ENCODE measurements at regions not wholly inside any gene's neighbourhood (a gene's known extent, or its start where the extent isn't known, plus 50 kb on each side); places are given as distances from the start of the nearest gene placed in this dataset.

DNA sequence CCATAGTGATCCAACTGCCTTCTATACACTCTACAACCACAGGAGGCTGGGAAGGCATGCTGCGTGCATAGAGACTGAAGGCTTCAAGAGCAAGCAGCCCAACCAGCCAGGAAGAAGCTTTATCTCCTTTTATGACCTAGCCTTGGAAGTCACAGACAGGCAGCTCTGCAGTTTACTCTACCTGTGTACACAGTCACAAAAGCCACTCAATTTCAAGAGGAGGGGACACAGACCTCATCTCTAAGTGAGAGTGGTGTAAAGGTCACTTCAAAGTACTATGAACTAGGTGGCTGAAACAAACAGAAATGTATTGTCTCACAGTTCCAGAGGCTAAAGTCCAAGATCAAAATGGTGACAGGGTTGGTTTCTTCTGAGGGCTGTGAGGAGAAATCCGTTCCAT, 69.6 kb upstream of the GJB5 start:
- intact Hi-C loops (cut with DNase I): no loop called here
- WGBS, 2 donors: 23 to 73% methylated on average over 2 of the region's 2 CpGs

DNA sequence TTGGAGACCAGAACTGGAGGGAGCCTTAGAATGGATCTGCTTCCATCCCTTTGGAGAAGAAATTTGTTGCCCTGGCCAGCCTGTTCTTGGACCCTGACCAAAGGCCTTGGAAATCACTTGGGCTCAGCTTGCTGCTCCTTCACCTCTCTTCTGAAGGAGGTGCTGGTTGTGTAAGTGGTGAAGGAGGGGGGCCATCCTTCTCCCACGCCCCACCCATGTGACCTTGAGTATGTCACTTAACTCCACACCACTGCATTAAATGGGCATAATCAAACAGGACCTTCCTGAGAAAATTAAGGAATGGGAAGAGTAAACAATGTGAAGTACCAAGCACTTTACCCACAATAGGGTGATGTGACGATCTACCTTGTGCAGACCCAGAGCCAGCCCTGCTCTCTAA, 68.3 kb upstream of the GJB5 start:
- DNase-seq: no peak
- no peaks in the 10 kb centered on the region for H3K36me3 ChIP-seq
- H3K4me3 ChIP-seq: no peak overlapping the region
- H3K4me1 ChIP-seq: no peaks in the 10 kb centered on the region
- intact Hi-C loops (cut with DNase I): no loop called here
- no peaks in the 10 kb centered on the region for H3K9me3 ChIP-seq
- no peak overlapping the region for H3K27ac ChIP-seq
- peaks cover 0 to 19% (median 6%) of the 10 kb centered on the region in 3 donors for H3K27me3 ChIP-seq
- 84 to 89% methylated on average over 2 of the region's 2 CpGs for WGBS, 2 donors
- no peak for TF ChIP-seq CTCF (IDR thresholded peaks at IDR 0.05)

More for the DNA sequence above, 69.6 kb upstream of the GJB5 start:
- Histone ChIP-seq H3K36me3 (no peaks in the 10 kb centered on the region), H3K27me3 (peaks cover 0 to 19% (median 6%) of the 10 kb centered on the region in 3 donors), H3K27ac (no peak overlapping the region), H3K4me3 (no peak overlapping the region), H3K4me1 (no peaks in the 10 kb centered on the region), H3K9me3 (no peaks in the 10 kb centered on the region)
- no peak for DNase-seq
- TF ChIP-seq POLR2AphosphoS5 (IDR thresholded peaks at IDR 0.05) (no peak), CTCF (IDR thresholded peaks at IDR 0.05) (no peak), EP300 (IDR thresholded peaks at IDR 0.05) (no peak), POLR2A (IDR thresholded peaks at IDR 0.05) (no peak)

DNA sequence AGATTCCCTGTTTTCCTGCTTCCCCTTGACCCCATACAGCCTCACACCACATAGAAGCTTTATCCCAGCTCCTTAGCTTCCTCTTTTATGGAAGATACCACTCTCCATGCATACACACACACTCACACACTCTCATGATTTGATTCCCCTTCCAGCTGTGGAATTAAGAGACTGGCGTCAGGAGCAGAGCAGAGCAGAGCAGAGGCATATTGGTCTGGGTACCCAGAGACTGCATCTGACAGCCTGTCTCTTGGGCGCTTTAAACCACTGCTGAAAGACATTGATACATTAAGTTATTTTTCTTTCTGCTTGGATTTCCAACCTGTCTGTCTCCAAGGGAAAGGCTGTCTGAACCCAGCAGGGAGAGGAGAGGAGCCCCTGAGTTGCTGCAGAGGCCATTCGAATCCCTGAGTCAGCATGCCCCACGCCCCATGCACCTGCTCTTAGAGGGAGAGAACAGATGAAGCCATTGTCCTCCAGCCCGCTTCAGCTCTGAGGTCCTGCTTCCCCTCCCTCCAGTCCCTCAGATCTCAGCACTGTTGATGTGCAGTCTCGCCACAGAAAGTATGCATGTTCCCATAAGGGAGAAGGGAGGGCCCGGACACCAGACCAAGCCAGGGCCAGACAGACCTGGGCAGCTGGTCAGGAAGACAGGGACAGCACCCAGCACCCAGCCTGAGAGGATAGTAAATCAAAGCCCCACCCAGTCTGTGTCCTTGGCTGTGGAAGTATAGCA, 66.7 kb upstream of the GJB5 start:
- 22 to 68% methylated on average over 7 of the region's 7 CpGs for WGBS, 2 donors
- H3K27me3 ChIP-seq: peaks cover 0 to 19% (median 6%) of the 10 kb centered on the region in 3 donors
- H3K4me1 ChIP-seq: no peaks in the 10 kb centered on the region
- no peak overlapping the region for H3K27ac ChIP-seq
- no peaks in the 10 kb centered on the region for H3K36me3 ChIP-seq
- no peak for DNase-seq
- intact Hi-C loops (cut with DNase I): no loop called here
- no peak overlapping the region for H3K4me3 ChIP-seq
- no peaks in the 10 kb centered on the region for H3K9me3 ChIP-seq
- TF ChIP-seq CTCF (IDR thresholded peaks at IDR 0.05) (no peak), EP300 (IDR thresholded peaks at IDR 0.05) (no peak), POLR2A (IDR thresholded peaks at IDR 0.05) (no peak), POLR2AphosphoS5 (IDR thresholded peaks at IDR 0.05) (no peak)

- H3K9me3 ChIP-seq: no peaks in the 10 kb centered on the region
- no peak for DNase-seq
- TF ChIP-seq CTCF (IDR thresholded peaks at IDR 0.05) (no peak), POLR2A (IDR thresholded peaks at IDR 0.05) (no peak), POLR2AphosphoS5 (IDR thresholded peaks at IDR 0.05) (no peak), EP300 (IDR thresholded peaks at IDR 0.05) (no peak)
- no peaks in the 10 kb centered on the region for H3K4me1 ChIP-seq
- intact Hi-C loops (cut with DNase I): no loop called here
- peaks cover 0 to 24% (median 6%) of the 10 kb centered on the region in 3 donors for H3K27me3 ChIP-seq
- no peak overlapping the region for H3K27ac ChIP-seq
- no peak overlapping the region for H3K4me3 ChIP-seq
- H3K36me3 ChIP-seq: no peaks in the 10 kb centered on the region
- 28 to 36% methylated on average over 4 of the region's 4 CpGs for WGBS, 2 donors
Measured at GRCh38 chr1:34690269-34690668, 64.6 kb upstream of the GJB5 start.

GRCh38 chr1:34693081-34693480, 61.8 kb upstream of the GJB5 start:
- Histone ChIP-seq H3K9me3 (no peaks in the 10 kb centered on the region), H3K36me3 (no peaks in the 10 kb centered on the region), H3K27ac (no peak overlapping the region), H3K4me1 (no peaks in the 10 kb centered on the region), H3K4me3 (no peak overlapping the region), H3K27me3 (peaks cover 0 to 15% (median 6%) of the 10 kb centered on the region in 3 donors)
- intact Hi-C loops (cut with DNase I): no loop called here
- TF ChIP-seq POLR2A (IDR thresholded peaks at IDR 0.05) (no peak), CTCF (IDR thresholded peaks at IDR 0.05) (no peak), EP300 (IDR thresholded peaks at IDR 0.05) (no peak), POLR2AphosphoS5 (IDR thresholded peaks at IDR 0.05) (no peak)
- DNase-seq: no peak
- WGBS, 2 donors: 90 to 93% methylated on average over 2 of the region's 2 CpGs

Data from sigmoid colon (tissue), 6 donors.